Lower leg skin (tissue), 3 donors: ENCODE measurements at regions not wholly inside any gene's neighbourhood (a gene's known extent, or its start where the extent isn't known, plus 50 kb on each side); places are given as distances from the start of the nearest gene placed in this dataset.

Experiments
- CTCF ChIP-seq, 3 donors: fragments of 450-650 bp; IDR thresholded peaks; one replicate each; pipeline ENCODE4 v1.5.1; 2016; ENCODE audit warnings: antibody characterized with exemption in 3 of 3, mild to moderate bottlenecking in 3 of 3, moderate library complexity in 2 of 3
- POLR2A ChIP-seq, 2 donors: fragments of 450-650 bp; IDR thresholded peaks; one replicate each; pipeline ENCODE4 v1.6.1; 2016 to 2017; ENCODE audit warnings: antibody characterized with exemption in 2 of 2, mild to moderate bottlenecking in 1 of 2, moderate library complexity in 1 of 2

GRCh38 chr13:89857502-89857901, 1490.0 kb upstream of the MIR17HG start:
- TF ChIP-seq CTCF (IDR thresholded peaks at IDR 0.05) (no peak), POLR2A (IDR thresholded peaks at IDR 0.05) (no peak)
